HG03565 (cell line): ENCODE measurements at regions not wholly inside any gene's neighbourhood (a gene's known extent, or its start where the extent isn't known, plus 50 kb on each side); places are given as distances from the start of the nearest gene placed in this dataset.
"Not testable (repeated sequence)": the region's sequence is repeated elsewhere in the genome, so short reads cannot be mapped to it uniquely, and the experiment has no call there.

Experiments
- ATAC-seq: cut with Tn5 transposase; IDR thresholded peaks from one replicate; pipeline ENCODE4 v1.9.1; 2021; ENCODE audit warnings: mild to moderate bottlenecking, moderate library complexity; ENCODE audit not compliant: unreplicated experiment

GRCh38 chr12:85626784-85627171, 209.4 kb downstream of the RASSF9 start:
- no peak for ATAC-seq

GRCh38 chr12:85627584-85627983, 208.6 kb downstream of the RASSF9 start:
- ATAC-seq: no peak

DNA sequence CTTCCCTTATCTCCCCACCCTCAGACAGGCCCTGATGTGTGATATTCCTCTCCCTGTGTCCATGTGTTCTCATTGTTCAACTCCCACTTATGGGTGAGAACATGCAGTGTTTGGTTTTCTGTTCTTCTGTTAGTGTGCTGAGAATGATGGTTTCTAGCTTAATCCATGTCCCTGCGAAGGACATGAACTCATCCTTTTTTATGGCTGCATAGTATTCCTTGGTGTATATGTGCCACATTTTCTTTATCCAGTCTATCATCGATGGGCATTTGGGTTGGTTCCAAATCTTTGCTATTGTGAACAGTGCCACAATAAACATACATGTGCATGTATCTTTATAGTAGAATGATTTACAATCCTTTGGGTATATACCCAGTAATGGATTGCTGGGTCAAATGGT, 207.6 kb downstream of the RASSF9 start:
- ATAC-seq: not testable (repeated sequence)

DNA sequence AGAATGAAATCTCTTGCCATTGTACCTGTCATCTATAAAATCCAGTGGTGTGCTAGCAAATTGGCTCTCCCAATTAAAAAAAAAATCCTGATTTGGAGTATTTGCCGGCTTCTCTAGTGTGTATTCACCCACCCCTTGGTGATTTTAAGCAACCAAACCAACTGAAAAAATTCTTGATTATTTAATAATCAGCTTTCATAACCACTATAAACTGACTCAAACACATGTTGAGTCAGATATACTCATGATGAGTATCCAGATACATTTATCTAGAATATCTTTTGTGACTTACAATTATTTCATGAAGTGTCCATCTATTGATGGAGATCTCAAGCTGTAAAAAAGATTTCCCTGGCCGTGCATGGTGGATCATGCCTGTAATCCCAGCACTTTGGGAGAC, 205.4 kb downstream of the RASSF9 start:
- no peak for ATAC-seq

- ATAC-seq: no peak
Observed at GRCh38 chr12:85632390-85632789, 203.8 kb downstream of the RASSF9 start.

DNA sequence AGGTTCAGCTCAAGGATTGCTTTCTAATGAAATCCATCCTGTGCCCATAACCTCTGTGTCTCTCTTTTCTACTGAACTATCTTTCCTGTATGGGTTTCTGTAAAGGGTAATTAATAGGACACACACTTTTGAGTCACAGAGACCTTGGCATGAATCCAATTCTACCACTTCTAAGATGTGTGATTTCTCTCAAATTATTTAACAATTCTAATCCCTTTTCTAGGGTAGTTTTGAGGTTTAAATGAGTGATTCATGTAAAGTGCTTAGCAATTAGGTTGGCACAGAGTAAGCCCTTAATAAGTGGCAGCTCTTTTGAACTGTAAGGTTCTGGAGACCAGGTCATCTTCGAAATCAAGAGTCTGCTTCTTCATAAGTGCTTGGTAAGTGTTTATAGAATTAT, 202.7 kb downstream of the RASSF9 start:
- no peak for ATAC-seq

DNA sequence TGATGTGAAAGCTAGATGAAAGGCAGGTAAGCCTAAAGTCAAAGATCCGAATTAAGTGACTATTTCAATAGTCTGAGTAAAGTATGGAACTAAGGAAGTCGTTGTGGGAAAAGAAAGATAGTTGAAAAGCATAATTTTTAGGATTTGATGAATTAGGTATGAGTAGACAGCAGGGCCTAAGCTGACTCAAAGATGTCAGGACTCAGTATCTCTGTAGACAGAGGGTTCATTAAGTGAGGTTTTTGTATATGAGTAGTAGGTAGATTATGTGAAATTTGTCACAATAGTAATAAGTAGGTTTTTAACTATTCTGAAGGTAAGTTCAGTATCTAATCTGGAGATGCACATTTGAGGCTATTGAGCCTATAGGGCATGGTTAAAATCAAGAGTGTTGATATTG, 196.4 kb downstream of the RASSF9 start:
- no peak for ATAC-seq

GRCh38 chr12:85641796-85642195, 194.4 kb downstream of the RASSF9 start:
- ATAC-seq: no peak

- no peak for ATAC-seq
Observed at GRCh38 chr12:85642288-85642687, 193.9 kb downstream of the RASSF9 start.

DNA sequence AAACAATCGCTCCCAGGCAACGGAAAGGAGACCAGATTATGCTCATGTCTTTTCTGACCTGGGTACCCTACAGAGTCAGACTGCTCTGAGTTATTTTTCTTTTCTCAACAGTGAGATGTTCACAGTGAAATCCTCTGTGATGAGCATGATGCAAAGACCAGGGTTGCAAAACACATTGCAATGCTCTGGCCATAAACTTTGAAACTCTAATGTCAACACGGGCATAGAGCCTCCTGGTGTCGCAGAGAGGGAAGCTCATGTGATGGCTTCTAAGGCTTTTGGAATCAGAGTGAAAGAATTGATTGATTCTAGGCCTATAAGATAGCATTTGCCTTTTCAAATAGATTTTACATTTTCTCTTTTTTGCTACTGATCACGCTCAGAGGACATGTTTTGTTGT, 193.4 kb downstream of the RASSF9 start:
- ATAC-seq: no peak

DNA sequence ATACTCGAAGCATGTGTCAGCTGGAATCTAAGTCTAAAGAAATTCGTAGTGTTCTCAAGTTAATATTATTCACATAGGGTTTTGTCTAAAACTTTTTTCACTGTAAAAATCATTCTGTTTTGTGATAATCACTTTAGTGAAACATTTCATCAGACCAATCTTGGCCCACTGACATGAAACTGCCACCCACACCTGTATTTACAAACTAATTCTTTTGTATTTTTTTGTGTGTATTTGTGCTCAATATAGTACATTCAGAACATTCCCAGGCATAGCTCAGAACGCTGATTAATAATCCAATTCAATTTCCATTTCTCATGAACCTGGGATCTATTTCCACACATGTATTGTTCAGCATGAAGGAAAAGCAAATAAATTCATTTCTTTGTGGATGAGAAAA, 191.7 kb downstream of the RASSF9 start:
- ATAC-seq: no peak

- no peak for ATAC-seq
Observed at GRCh38 chr12:85653731-85654455, 182.3 kb downstream of the RASSF9 start.

- no peak for ATAC-seq
Observed at GRCh38 chr12:85654456-85654840, 181.8 kb downstream of the RASSF9 start.

- no peak for ATAC-seq
Observed at GRCh38 chr12:85656561-85656960, 179.6 kb downstream of the RASSF9 start.

- no peak for ATAC-seq
Observed at GRCh38 chr12:85657251-85657650, 179.0 kb downstream of the RASSF9 start.

DNA sequence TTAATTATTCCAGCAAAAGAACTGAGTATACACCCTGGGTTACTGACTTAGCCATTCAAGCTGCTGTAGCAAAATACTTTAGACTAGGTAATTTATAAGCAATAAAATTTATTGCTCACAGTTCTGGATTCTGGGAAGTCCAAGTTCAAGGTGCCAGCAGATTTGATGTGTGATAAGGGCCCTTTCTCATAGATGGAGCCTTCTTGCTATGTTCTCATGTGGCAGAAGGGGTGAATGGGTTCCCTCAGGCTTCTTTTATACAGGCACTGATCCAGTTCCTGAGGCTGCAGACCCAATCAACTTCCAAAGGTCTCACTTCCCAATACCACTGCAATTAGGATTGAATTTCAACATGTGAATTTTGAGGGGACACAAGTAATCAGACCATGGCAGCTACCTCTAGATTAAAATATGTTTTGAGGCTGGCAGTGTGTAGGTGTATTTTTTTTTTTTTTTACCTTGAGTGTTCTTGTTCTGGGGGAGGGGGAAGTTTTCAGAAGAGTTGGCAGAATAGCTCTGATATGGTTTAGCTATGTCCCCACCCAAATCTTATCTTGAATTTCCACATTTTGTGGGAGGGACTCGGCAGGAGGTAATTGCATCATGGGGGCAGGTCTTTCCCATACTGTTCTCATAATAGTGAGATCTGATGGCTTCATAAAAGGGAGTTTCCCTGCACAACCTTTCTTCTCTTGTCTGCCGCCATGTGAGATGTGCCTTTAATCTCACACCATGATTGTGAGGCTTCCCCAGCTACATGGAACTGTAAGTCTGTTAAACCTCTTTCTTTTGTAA, 178.2 kb downstream of the RASSF9 start:
- ATAC-seq: no peak

DNA sequence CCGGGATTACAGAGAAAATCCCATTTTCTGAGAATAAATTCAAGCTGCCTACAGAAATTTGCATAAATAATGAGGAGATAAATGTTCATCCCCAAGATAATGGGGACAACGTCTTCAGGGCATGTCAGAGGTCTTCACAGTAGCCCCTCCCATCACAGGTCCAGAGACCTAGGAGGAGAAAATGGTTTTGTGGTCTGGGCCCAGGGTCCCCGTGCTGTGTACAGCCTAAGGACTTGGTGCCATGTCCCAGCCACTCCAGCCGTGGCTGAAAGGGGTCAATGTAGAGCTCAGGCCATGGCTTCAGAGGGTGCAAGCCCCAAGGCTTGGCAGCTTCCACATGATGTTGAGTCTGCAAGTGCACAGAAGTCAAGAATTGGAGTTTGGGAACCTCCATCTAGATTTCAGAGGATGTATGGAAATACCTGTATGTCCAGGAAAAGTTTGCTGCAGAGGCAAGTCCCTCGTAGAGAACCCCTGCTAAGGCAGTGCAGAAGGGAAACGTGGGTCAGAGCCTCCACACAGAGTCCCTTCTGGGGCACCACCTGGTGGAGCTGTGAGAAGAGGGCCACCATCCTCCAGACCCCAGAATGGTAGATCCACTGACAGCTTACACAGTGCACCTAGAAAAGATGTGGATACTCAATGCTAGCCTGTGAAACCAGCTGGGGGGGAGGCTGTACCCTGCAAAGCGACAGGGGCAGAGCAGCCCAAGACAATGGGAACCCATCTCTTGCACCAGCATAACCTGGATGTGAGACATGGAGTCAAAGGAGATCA, 176.3 kb downstream of the RASSF9 start:
- no peak for ATAC-seq

GRCh38 chr12:85661461-85662206, 174.6 kb downstream of the RASSF9 start:
- no peak for ATAC-seq

DNA sequence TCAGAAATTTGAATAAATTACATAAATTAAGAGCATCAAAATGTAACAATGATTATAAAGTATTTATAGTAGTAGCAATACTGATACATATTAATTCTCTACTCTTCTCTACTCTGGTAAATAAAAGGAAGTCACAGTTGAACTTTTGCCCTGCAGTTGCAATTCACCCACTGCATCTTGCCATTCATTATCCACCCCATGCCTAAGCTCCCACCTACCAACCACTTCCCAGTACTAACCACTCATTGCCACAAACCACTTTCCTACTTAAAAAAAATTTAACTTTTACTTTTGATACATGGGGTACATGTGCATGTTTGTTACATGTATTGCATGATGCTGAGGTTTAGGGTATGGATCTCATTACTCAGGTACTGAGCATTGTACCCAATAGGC, 174.0 kb downstream of the RASSF9 start:
- ATAC-seq: no peak

DNA sequence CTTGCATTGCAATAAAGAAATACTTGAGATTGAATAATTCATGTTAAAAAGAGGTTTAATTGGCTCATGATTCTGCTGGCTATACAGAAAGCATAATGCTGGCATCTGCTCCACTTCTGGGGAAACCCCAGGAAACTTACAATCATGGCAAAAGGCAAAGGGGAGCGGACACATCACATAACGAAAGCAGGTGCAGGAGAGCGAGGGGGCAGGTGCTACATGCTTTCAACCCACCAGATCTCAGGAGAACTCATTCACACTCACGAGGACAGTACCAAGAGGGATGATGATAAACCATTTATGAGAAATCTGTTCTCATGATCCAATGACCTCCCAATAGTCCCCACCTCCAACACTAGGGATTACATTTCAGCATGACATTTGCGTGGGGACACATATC, 172.6 kb downstream of the RASSF9 start:
- ATAC-seq: no peak

DNA sequence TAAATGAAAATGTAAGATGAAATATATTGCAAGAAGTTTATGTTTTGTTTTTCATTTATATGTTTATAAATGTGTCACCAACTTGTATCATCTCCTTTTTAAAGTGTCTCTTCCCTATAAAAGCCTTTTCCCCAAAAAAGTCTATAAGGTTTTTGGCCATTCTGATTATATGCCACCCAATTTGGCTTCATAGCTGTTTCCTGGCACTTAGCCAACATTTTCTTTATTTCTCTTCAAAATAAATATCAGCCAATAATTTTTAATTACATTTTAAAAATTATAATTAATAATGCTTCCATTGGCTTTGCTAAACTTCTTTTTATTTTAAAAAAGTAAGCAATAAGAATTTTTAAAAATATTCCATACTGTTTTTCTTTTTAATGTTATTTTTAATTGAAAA, 171.8 kb downstream of the RASSF9 start:
- ATAC-seq: no peak
